ENCODE measurements at regions not wholly inside any gene's neighbourhood (a gene's known extent, or its start where the extent isn't known, plus 50 kb on each side); places are given as distances from the start of the nearest gene placed in this dataset.
"Not testable (repeated sequence)": the region's sequence is repeated elsewhere in the genome, so short reads cannot be mapped to it uniquely, and the experiment has no call there.

- TF ChIP-seq MXI1 (IDR thresholded peaks at IDR 0.05; ENCODE audit: low read depth, low read length) (no peak), CHD2 (IDR thresholded peaks at IDR 0.05; ENCODE audit: low read length, partially characterized antibody) (no peak), CTCF (IDR thresholded peaks at IDR 0.05) (no peak)
These were observed 287.0 kb upstream of the POF1B start (continued) for GRCh38 chrX:85666471-85666870.

- H3K4me3 ChIP-seq (ENCODE audit: low read depth in 2 of 2, low read length in 1 of 2); DNase-seq; H3K79me2 ChIP-seq (ENCODE audit: insufficient read depth); H2AFZ ChIP-seq (ENCODE audit: low read depth); H3K36me3 ChIP-seq (replicated peaks in 1 of 2; ENCODE audit: control insufficient read depth in 1 of 2, insufficient read depth in 2 of 2, low read length in 1 of 2); H4K20me1 ChIP-seq (ENCODE audit: insufficient read depth); H3K27me3 ChIP-seq (ENCODE audit: insufficient read depth); POLR2A ChIA-PET; H3K9me3 ChIP-seq; H3K9me2 ChIP-seq; CTCF ChIA-PET; H3K27ac ChIP-seq (ENCODE audit: low read depth in 2 of 2, low read length in 1 of 2); H3K4me2 ChIP-seq; H3K9ac ChIP-seq; H3F3A ChIP-seq (replicated peaks; ENCODE audit: insufficient read depth); H3K4me1 ChIP-seq (ENCODE audit: control insufficient read depth in 1 of 2, insufficient read depth in 2 of 2, low read depth in 1 of 2, low read length in 1 of 2): not testable (repeated sequence)
- 41% methylated on average over 4 of the region's 5 CpGs for WGBS (ENCODE audit: low lambda C conversion rate)
These were observed 284.5 kb upstream of the POF1B start for GRCh38 chrX:85663970-85664369.

- Histone ChIP-seq H2AFZ (ENCODE audit: low read depth) (no peak overlapping the region), H3F3A (replicated peaks; ENCODE audit: insufficient read depth) (no peaks in the 10 kb centered on the region), H3K36me3 (replicated peaks in 1 of 2; ENCODE audit: control insufficient read depth in 1 of 2, insufficient read depth in 2 of 2, low read length in 1 of 2) (no peaks in the 10 kb centered on the region), H3K27ac (ENCODE audit: low read depth in 2 of 2, low read length in 1 of 2) (no peak overlapping the region), H3K4me3 (ENCODE audit: low read depth in 2 of 2, low read length in 1 of 2) (no peak overlapping the region), H3K4me2 (no peak overlapping the region), H3K9me3 (no peaks in the 10 kb centered on the region), H3K27me3 (ENCODE audit: insufficient read depth) (no peaks in the 10 kb centered on the region), H3K79me2 (ENCODE audit: insufficient read depth) (no peaks in the 10 kb centered on the region), H3K9me2 (no peaks in the 10 kb centered on the region), H3K9ac (no peak overlapping the region), H4K20me1 (ENCODE audit: insufficient read depth) (no peaks in the 10 kb centered on the region), H3K4me1 (ENCODE audit: control insufficient read depth in 1 of 2, insufficient read depth in 2 of 2, low read depth in 1 of 2, low read length in 1 of 2) (no peaks in the 10 kb centered on the region)
- CTCF ChIA-PET: no interaction called here
- TF ChIP-seq PBX3 (IDR thresholded peaks at IDR 0.05) (no peak), MXI1 (IDR thresholded peaks at IDR 0.05; ENCODE audit: low read depth, low read length) (no peak), REST (IDR thresholded peaks at IDR 0.05; ENCODE audit: low read depth, low read length) (no peak), YY1 (IDR thresholded peaks at IDR 0.05; ENCODE audit: low read depth) (no peak), RAD21 (IDR thresholded peaks at IDR 0.05; ENCODE audit: low read length) (no peak), TCF12 (IDR thresholded peaks at IDR 0.05) (no peak), FOXM1 (IDR thresholded peaks at IDR 0.05; ENCODE audit: low read depth) (no peak), ELF1 (IDR thresholded peaks at IDR 0.05) (no peak), ZBTB33 (IDR thresholded peaks at IDR 0.05; ENCODE audit: borderline replicate concordance, low read depth) (no peak), CTCF (IDR thresholded peaks at IDR 0.05) (no peak), MEF2A (IDR thresholded peaks at IDR 0.05; ENCODE audit: borderline replicate concordance, low read depth) (no peak), RCOR1 (IDR thresholded peaks at IDR 0.05; ENCODE audit: low read length) (no peak), CHD2 (IDR thresholded peaks at IDR 0.05; ENCODE audit: low read length, partially characterized antibody) (no peak)
- no peak for DNase-seq
- POLR2A ChIA-PET: no interaction called here
These were observed 251.4 kb upstream of the POF1B start for GRCh38 chrX:85630901-85631300.
